ENCODE measurements at regions not wholly inside any gene's neighbourhood (a gene's known extent, or its start where the extent isn't known, plus 50 kb on each side); places are given as distances from the start of the nearest gene placed in this dataset.

GRCh38 chr22:27512283-27512761 is 289.2 kb downstream of the MN1 start:
- in situ Hi-C loops (cut with HindIII; ENCODE audit: low sequenced_read_pairs): no loop called here
- DNase-seq (ENCODE audit: low spot score): no peak

DNA sequence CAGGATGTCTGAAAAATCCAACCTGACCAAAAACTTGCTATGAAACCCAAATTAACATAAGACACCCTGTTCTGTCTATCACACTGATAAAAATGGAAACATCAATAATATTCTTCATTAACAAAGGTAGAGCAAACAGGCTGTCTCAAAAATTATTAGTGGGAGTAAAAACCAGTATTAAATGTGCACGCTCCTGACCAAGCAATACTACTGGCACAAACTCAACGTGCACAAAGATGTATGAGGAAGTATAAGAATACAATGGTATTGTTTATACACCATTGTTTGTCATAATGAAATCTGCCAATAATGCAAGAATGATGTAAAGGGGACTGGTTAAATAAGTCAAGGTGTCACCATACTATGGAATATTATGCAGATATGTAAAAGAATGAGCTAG is 288.5 kb downstream of the MN1 start:
- in situ Hi-C loops (cut with HindIII; ENCODE audit: low sequenced_read_pairs): no loop called here
- DNase-seq (ENCODE audit: low spot score): no peak

DNA sequence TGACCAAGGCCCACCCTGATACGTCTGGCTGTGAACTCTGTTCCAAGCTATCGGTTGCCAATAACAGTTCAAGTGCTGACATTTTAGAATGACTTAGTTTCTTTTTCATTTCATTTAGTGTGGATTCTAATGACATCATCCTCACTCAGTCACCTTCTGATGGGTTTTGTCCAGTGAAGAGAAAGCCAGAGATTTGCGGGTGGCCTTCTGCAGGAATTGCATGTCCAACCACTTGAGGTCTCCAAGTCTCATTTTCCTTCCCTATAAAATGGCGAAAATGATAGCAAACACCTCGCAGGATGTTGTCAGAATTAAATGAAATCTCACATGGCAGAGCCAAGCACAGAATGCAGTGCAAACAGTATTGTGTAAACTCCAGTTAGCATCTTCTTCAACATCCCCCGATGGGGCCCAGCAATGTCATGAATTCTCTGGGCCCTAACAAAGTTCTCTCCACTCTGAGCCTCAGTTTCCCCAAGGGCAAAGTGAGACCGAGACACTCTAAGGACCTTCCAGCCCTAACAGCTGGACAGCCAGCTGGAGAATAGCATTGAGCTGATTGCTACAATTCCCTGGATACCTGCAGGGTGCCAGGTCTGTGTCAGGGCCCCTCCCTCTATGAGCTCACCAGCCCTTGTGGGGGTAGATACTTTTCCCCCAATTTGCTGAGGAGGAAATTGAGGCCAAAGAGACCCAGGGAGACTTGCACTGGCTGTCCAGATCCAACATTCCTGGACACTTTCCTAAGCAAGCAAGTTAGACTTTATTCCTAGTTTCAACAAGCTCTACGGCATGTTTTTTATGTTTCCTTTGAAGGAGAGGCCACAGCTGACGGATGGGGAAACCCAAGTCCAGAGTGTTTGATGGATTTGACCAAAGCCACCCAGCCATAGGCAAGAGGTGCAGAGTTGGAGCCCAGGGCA is 286.7 kb downstream of the MN1 start:
- in situ Hi-C loops (cut with HindIII; ENCODE audit: low sequenced_read_pairs): no loop called here
- DNase-seq (ENCODE audit: low spot score): no peak

- DNase-seq (ENCODE audit: low spot score): no peak
- in situ Hi-C loops (cut with HindIII; ENCODE audit: low sequenced_read_pairs): no loop called here
Observed at GRCh38 chr22:27517361-27518155, 284.0 kb downstream of the MN1 start.

- DNase-seq (ENCODE audit: low spot score): no peak
- in situ Hi-C loops (cut with HindIII; ENCODE audit: low sequenced_read_pairs): no loop called here
Observed at GRCh38 chr22:27518531-27519340, 282.8 kb downstream of the MN1 start.

GRCh38 chr22:27523711-27524110 is 277.8 kb downstream of the MN1 start:
- in situ Hi-C loops (cut with HindIII; ENCODE audit: low sequenced_read_pairs): no loop called here
- no peak for DNase-seq (ENCODE audit: low spot score)

- DNase-seq (ENCODE audit: low spot score): no peak
Observed at GRCh38 chr22:27525711-27526110, 275.8 kb downstream of the MN1 start.

GRCh38 chr22:27526901-27527300 is 274.7 kb downstream of the MN1 start:
- in situ Hi-C loops (cut with HindIII; ENCODE audit: low sequenced_read_pairs): no loop called here
- no peak for DNase-seq (ENCODE audit: low spot score)

More at GRCh38 chr22:27525711-27526110, 275.8 kb downstream of the MN1 start:
- in situ Hi-C loops (cut with HindIII; ENCODE audit: low sequenced_read_pairs): no loop called here

GRCh38 chr22:27531782-27532530 is 269.6 kb downstream of the MN1 start:
- DNase-seq (ENCODE audit: low spot score): no peak
- in situ Hi-C loops (cut with HindIII; ENCODE audit: low sequenced_read_pairs): no loop called here

DNA sequence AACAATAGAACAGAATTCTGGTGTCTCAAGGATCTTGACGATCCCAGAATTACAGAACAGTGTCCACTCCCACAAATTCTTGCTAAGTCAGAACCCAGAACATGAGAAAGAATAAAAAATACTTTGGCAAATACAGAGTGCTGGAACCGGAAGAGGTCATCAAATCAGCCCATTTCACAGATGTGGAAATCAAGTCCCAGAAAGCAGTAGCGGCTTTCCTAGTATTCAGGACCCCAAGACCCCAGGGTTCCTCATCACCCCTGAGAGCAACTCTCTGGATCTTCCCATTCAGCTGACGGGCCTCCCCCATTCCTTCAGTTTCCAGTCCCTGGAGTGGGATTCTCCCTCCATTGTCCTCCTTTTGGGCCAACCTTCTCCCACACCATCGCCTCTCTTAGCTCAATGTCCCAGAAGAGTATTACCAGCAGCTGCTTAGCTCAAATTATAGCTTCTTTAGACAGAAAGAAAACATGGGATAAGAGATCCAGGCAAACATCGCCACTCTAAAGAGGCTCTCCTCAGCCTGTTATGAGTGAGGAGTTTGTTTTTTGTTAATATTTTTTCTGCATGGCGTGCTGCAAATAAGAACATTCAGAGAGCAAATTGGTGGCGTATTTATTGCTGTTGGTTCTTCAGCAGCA is 268.3 kb downstream of the MN1 start:
- in situ Hi-C loops (cut with HindIII; ENCODE audit: low sequenced_read_pairs): no loop called here
- no peak for DNase-seq (ENCODE audit: low spot score)

GRCh38 chr22:27534720-27535125 is 266.8 kb downstream of the MN1 start:
- DNase-seq (ENCODE audit: low spot score): no peak
- in situ Hi-C loops (cut with HindIII; ENCODE audit: low sequenced_read_pairs): no loop called here

DNA sequence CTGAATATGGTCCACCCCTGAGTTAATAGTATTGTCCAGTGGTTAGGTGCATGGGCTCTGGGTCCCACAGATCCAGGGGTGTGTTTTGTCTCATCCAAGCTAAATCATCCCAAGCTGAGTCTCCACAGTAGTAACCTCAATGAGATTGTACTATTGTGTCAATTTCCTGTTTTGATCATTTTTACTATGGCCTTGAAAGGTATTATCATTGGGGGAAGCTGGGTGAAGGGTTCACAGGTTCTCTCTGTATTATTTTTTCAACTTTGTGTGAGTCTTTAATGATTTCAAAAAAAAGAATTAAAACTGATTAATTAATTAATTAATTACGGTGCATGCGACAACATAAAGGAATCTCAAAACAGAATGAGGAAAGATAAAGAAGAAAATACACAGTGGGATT is 266.1 kb downstream of the MN1 start:
- in situ Hi-C loops (cut with HindIII; ENCODE audit: low sequenced_read_pairs): no loop called here
- DNase-seq (ENCODE audit: low spot score): no peak

DNA sequence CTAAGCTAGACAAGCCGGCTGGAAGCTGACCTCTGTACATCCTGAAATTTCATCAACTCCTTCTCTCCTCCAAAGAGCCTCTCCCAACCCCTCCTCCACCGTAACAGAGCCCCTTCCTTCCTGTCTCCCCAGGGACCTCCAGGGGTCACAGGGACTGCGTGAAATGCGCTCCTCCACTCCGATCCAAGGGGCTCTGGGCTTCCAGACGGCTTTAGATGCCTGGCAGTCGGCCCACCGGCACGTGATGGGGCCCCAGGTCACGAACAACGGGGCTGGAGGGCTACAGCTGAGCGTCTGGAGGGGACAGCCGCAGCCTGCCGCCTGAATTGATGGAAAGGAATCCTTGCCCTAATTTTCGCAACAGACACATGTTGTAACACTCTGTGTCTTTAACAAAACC is 264.1 kb downstream of the MN1 start:
- in situ Hi-C loops (cut with HindIII; ENCODE audit: low sequenced_read_pairs): no loop called here
- no peak for DNase-seq (ENCODE audit: low spot score)

GRCh38 chr22:27538666-27539065 is 262.9 kb downstream of the MN1 start:
- in situ Hi-C loops (cut with HindIII; ENCODE audit: low sequenced_read_pairs): no loop called here
- no peak for DNase-seq (ENCODE audit: low spot score)

- in situ Hi-C loops (cut with HindIII; ENCODE audit: low sequenced_read_pairs): no loop called here
- no peak for DNase-seq (ENCODE audit: low spot score)
Observed at GRCh38 chr22:27540247-27540646, 261.3 kb downstream of the MN1 start.

DNA sequence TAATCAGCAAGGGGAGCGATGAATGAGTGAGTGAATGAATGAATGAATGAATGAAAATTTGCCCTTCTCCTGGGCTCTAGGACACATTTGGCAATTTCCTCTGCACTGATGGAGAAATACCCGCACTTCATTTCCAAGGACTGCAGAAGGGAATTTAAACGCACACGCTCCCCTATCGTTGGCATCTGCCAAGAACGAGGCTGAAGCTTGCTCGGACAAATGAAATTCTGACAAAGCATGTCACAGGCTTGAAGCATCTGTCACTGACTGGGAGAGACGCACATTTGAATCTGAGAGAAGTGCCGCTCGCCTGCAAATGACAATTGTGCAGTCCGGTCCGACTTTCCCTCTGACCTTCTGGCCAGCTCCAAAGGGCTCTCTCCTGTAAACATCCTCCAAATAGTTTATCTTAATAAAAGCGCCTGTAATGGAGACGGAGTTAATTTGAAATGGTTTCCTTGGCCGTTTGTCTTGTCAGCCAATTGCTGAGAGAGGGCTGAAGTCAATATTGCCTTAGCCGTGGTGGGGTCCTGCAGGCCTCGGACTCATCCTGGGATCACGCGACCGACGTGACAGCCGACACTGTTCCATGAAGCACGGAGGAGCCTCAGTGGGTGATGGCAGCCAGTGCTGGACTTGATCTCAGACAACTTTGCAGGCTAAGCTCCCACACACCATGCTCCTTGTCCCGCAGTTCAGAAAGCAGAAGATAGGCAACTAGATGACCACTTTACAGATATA is 260.7 kb downstream of the MN1 start:
- no peak for DNase-seq (ENCODE audit: low spot score)
- in situ Hi-C loops (cut with HindIII; ENCODE audit: low sequenced_read_pairs): no loop called here

GRCh38 chr22:27541836-27542235 is 259.7 kb downstream of the MN1 start:
- in situ Hi-C loops (cut with HindIII; ENCODE audit: low sequenced_read_pairs): no loop called here
- DNase-seq (ENCODE audit: low spot score): no peak

GRCh38 chr22:27542602-27543001 is 259.0 kb downstream of the MN1 start:
- in situ Hi-C loops (cut with HindIII; ENCODE audit: low sequenced_read_pairs): no loop called here
- DNase-seq (ENCODE audit: low spot score): no peak

Measured in G401 (cell line).